Nucleus accumbens (tissue), 56 donors: ENCODE measurements at regions not wholly inside any gene's neighbourhood (a gene's known extent, or its start where the extent isn't known, plus 50 kb on each side); places are given as distances from the start of the nearest gene placed in this dataset.
"Not testable (repeated sequence)": the region's sequence is repeated elsewhere in the genome, so short reads cannot be mapped to it uniquely, and the experiment has no call there.

Experiments used
- DNase-seq, 56 donors: peaks; one replicate each; lab custom pipeline; 2025; lab: John Stamatoyannopoulos, UW

- DNase-seq: not testable (repeated sequence)
Observed at GRCh38 chr10:46095943-46096342, 49.9 kb upstream of the MSMB start.

GRCh38 chr10:46096446-46096845 lies 50.4 kb upstream of the MSMB start:
- no peak for DNase-seq

- no peak for DNase-seq
Observed at GRCh38 chr10:46096909-46097575, 51.0 kb upstream of the MSMB start.

- no peak for DNase-seq
Observed at GRCh38 chr10:46097576-46098317, 51.7 kb upstream of the MSMB start.

- no peak for DNase-seq
Observed at GRCh38 chr10:46098386-46098785, 52.3 kb upstream of the MSMB start.

GRCh38 chr10:46098925-46099324 lies 52.9 kb upstream of the MSMB start:
- DNase-seq: not testable (repeated sequence)

- DNase-seq: no peak
Observed at GRCh38 chr10:46104071-46104585, 58.1 kb upstream of the MSMB start.

- DNase-seq: not testable (repeated sequence)
Observed at GRCh38 chr10:46105416-46105815, 59.3 kb upstream of the MSMB start.

GRCh38 chr10:46105856-46106409 lies 59.9 kb upstream of the MSMB start:
- DNase-seq: peak in 1 of 56 donors; percentile 33

GRCh38 chr10:46106410-46107255 lies 60.6 kb upstream of the MSMB start:
- DNase-seq: peak in 40 of 56 donors; percentile 10 to 75 (median 54)

GRCh38 chr10:46108158-46108499 lies 62.1 kb upstream of the MSMB start:
- not testable (repeated sequence) for DNase-seq

GRCh38 chr10:46154271-46154670 lies 108.2 kb upstream of the MSMB start:
- DNase-seq: not testable (repeated sequence)

- DNase-seq: not testable (repeated sequence)
Observed at GRCh38 chr10:46154683-46155082, 108.6 kb upstream of the MSMB start.

GRCh38 chr10:46156866-46157265 lies 110.8 kb upstream of the MSMB start:
- DNase-seq: not testable (repeated sequence)

GRCh38 chr10:46169736-46170135 lies 117.1 kb upstream of the ANTXRL start:
- no peak for DNase-seq

- DNase-seq: no peak
Observed at GRCh38 chr10:46170789-46171188, 116.0 kb upstream of the ANTXRL start.

GRCh38 chr10:46171661-46172060 lies 115.1 kb upstream of the ANTXRL start:
- DNase-seq: no peak

- no peak for DNase-seq
Observed at GRCh38 chr10:46175296-46175695, 111.5 kb upstream of the ANTXRL start.

GRCh38 chr10:46175831-46176230 lies 111.0 kb upstream of the ANTXRL start:
- DNase-seq: no peak

GRCh38 chr10:46187431-46187830 lies 99.4 kb upstream of the ANTXRL start:
- not testable (repeated sequence) for DNase-seq

- DNase-seq: no peak
Observed at GRCh38 chr10:46197050-46197449, 89.7 kb upstream of the ANTXRL start.
